ENCODE measurements at regions not wholly inside any gene's neighbourhood (a gene's known extent, or its start where the extent isn't known, plus 50 kb on each side); places are given as distances from the start of the nearest gene placed in this dataset.

DNA sequence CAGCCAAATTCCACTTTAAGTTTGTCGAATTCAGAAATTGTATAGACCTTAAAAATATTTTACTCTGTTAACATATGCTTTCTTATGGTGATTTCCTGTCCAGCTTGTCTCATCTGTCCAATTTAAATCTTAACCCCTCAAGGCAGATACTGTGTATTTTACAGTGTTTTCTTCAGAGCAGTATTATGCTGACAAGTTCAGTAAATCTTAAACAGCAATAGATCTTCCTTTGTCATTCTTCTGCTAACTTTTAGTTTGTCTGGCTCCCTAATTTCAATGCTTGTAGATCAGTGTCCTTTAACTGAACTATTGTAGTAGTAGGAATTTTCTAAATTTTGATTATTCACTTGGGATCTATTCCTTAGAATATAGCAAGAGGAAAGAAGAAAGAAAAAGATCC, 52.8 kb upstream of the MEIS1 start:
- DNase-seq (ENCODE audit: low read depth), result no peak
- TF ChIP-seq MYC (IDR thresholded peaks at IDR 0.05; ENCODE audit: low read depth, low read length), result no peak
- TF ChIP-seq, protein P1, sequence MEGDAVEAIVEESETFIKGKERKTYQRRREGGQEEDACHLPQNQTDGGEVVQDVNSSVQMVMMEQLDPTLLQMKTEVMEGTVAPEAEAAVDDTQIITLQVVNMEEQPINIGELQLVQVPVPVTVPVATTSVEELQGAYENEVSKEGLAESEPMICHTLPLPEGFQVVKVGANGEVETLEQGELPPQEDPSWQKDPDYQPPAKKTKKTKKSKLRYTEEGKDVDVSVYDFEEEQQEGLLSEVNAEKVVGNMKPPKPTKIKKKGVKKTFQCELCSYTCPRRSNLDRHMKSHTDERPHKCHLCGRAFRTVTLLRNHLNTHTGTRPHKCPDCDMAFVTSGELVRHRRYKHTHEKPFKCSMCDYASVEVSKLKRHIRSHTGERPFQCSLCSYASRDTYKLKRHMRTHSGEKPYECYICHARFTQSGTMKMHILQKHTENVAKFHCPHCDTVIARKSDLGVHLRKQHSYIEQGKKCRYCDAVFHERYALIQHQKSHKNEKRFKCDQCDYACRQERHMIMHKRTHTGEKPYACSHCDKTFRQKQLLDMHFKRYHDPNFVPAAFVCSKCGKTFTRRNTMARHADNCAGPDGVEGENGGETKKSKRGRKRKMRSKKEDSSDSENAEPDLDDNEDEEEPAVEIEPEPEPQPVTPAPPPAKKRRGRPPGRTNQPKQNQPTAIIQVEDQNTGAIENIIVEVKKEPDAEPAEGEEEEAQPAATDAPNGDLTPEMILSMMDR (IDR thresholded peaks at IDR 0.05; ENCODE audit: low read depth, low read length), result no peak
- TF ChIP-seq, protein P2, sequence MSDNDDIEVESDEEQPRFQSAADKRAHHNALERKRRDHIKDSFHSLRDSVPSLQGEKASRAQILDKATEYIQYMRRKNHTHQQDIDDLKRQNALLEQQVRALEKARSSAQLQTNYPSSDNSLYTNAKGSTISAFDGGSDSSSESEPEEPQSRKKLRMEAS (IDR thresholded peaks at IDR 0.05; ENCODE audit: low read depth, low read length), result no peak
- TF ChIP-seq POLR2A (IDR thresholded peaks at IDR 0.05; ENCODE audit: extremely low read depth, insufficient read length), result no peak
- H3K4me3 ChIP-seq (ENCODE audit: low read depth, low read length), result no peak overlapping the region

- no peak for DNase-seq (ENCODE audit: low read depth)
- TF ChIP-seq, protein P1 (IDR thresholded peaks at IDR 0.05; ENCODE audit: low read depth, low read length), result no peak
- TF ChIP-seq, protein P2 (IDR thresholded peaks at IDR 0.05; ENCODE audit: low read depth, low read length), result no peak
- TF ChIP-seq POLR2A (IDR thresholded peaks at IDR 0.05; ENCODE audit: extremely low read depth, insufficient read length) (no peak), MYC (IDR thresholded peaks at IDR 0.05; ENCODE audit: low read depth, low read length) (no peak)
- H3K4me3 ChIP-seq (ENCODE audit: low read depth, low read length), result no peak overlapping the region
Measured at GRCh38 chr2:66379473-66379872, 55.5 kb upstream of the MEIS1 start.

DNA sequence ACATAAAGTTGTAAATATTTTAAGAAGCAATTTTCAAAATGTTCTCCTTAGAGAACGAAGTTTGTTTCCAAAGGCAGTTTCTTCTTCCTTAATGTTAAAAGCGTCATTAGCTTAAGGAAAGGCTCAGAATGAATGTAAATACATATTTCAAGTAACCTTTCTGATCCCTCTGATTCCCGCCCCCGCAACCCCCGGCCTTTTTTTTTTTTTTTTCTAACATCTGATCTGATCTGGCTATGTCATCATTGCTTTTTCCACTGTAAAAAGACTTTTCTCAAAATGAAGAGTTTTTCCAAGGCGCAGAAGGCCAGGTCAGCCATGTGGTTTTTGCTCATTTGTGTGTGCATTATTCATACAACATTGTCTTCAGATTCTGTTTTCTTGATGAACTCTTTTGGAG, 57.1 kb upstream of the MEIS1 start:
- no peak for DNase-seq (ENCODE audit: low read depth)
- TF ChIP-seq, protein P2 (IDR thresholded peaks at IDR 0.05; ENCODE audit: low read depth, low read length), result no peak
- TF ChIP-seq MYC (IDR thresholded peaks at IDR 0.05; ENCODE audit: low read depth, low read length), result no peak
- TF ChIP-seq POLR2A (IDR thresholded peaks at IDR 0.05; ENCODE audit: extremely low read depth, insufficient read length), result no peak
- TF ChIP-seq, protein P1 (IDR thresholded peaks at IDR 0.05; ENCODE audit: low read depth, low read length), result no peak
- H3K4me3 ChIP-seq (ENCODE audit: low read depth, low read length), result no peak overlapping the region

DNA sequence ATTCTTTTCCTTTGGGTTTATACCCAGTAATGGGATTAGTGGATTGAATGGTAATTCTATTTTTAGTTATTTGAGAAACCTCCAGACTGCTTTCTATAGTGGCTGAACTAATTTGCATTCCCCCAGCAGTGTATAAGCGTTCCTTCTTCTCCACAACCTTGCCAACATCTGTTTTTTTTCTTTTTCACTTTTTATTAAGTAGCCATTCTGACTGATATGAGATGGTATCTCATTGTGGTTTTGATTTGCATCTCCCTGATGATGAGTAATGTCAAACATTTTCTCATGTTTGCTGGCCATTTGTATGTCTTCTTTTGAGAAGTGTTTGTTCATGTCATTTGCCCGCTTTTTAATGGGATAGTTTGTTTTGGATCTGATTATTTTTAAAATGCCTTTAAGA, 64.1 kb upstream of the MEIS1 start:
- TF ChIP-seq, protein P2 (IDR thresholded peaks at IDR 0.05; ENCODE audit: low read depth, low read length), result no peak
- TF ChIP-seq, protein P1 (IDR thresholded peaks at IDR 0.05; ENCODE audit: low read depth, low read length), result no peak
- no peak for TF ChIP-seq POLR2A (IDR thresholded peaks at IDR 0.05; ENCODE audit: extremely low read depth, insufficient read length)
- no peak for TF ChIP-seq MYC (IDR thresholded peaks at IDR 0.05; ENCODE audit: low read depth, low read length)
- H3K4me3 ChIP-seq (ENCODE audit: low read depth, low read length), result no peak overlapping the region
- DNase-seq (ENCODE audit: low read depth), result no peak

DNA sequence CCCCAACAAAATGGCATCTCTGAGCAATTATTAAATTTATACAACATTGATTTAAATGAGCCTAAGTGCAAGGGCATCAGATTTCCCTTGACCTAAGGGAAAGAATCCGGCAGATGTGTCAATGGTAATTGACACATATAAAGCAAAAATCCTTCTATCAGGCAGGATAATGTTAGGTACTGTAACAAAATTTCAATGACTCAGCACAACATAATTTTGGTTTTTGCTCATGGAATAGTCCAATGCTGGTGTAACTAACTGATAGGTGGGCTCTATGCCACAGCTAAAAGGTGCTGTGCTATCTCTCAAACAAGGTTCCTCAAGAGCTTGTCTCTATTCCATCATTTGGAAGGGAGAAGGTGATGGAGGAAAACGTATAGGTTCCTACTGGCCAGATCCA, 68.3 kb upstream of the MEIS1 start:
- DNase-seq (ENCODE audit: low read depth), result no peak
- no peak overlapping the region for H3K4me3 ChIP-seq (ENCODE audit: low read depth, low read length)
- TF ChIP-seq, protein P2 (IDR thresholded peaks at IDR 0.05; ENCODE audit: low read depth, low read length), result no peak
- TF ChIP-seq MYC (IDR thresholded peaks at IDR 0.05; ENCODE audit: low read depth, low read length), result no peak
- TF ChIP-seq, protein P1 (IDR thresholded peaks at IDR 0.05; ENCODE audit: low read depth, low read length), result no peak
- TF ChIP-seq POLR2A (IDR thresholded peaks at IDR 0.05; ENCODE audit: extremely low read depth, insufficient read length), result no peak

Measured in NB4 (cell line).